Posterior vena cava (tissue), 2 donors: ENCODE measurements at regions not wholly inside any gene's neighbourhood (a gene's known extent, or its start where the extent isn't known, plus 50 kb on each side); places are given as distances from the start of the nearest gene placed in this dataset.

Source experiments
- DNase-seq: peaks from one replicate; pipeline ENCODE4 v3.0.0-alpha.2; 2020; ENCODE audit warnings: low spot score
- intact Hi-C, 2 donors: fragments of 100-400 bp; cut with DNase I; formaldehyde crosslinking; loops; one replicate each; pipeline versions ENCODE4 v1.14.1 to v1.14.2; 2022 to 2023
- donor health status: DM: yes; HTN: yes; CAD: no.
- donor health status: DM: yes; HTN: yes; CAD: no.

- no peak for DNase-seq
- intact Hi-C loops: no loop called here
Measured at GRCh38 chr10:6912021-6912420, 331.9 kb upstream of the PRKCQ start.

GRCh38 chr10:6909905-6910560, 330.0 kb upstream of the PRKCQ start:
- no peak for DNase-seq

GRCh38 chr10:6907877-6908530, 327.9 kb upstream of the PRKCQ start:
- intact Hi-C loops: no loop called here
- no peak for DNase-seq

More at GRCh38 chr10:6909905-6910560, 330.0 kb upstream of the PRKCQ start:
- intact Hi-C loops: no loop called here

GRCh38 chr10:6894405-6894804, 314.3 kb upstream of the PRKCQ start:
- intact Hi-C loops: no loop called here
- no peak for DNase-seq

- DNase-seq: no peak
- intact Hi-C loops: no loop called here
Measured at GRCh38 chr10:6892864-6893263, 312.8 kb upstream of the PRKCQ start.

GRCh38 chr10:6891924-6892323, 311.8 kb upstream of the PRKCQ start:
- DNase-seq: no peak

GRCh38 chr10:6889718-6890117, 309.6 kb upstream of the PRKCQ start:
- intact Hi-C loops: no loop called here
- no peak for DNase-seq

More at GRCh38 chr10:6891924-6892323, 311.8 kb upstream of the PRKCQ start:
- intact Hi-C loops: no loop called here

- intact Hi-C loops: no loop called here
- no peak for DNase-seq
Measured at GRCh38 chr10:6888434-6888833, 308.4 kb upstream of the PRKCQ start.

- DNase-seq: no peak
- intact Hi-C loops: no loop called here
Measured at GRCh38 chr10:6885284-6885683, 305.2 kb upstream of the PRKCQ start.

GRCh38 chr10:6881987-6882386, 301.9 kb upstream of the PRKCQ start:
- no peak for DNase-seq
- intact Hi-C loops: no loop called here

- intact Hi-C loops: no loop called here
- DNase-seq: no peak
Measured at GRCh38 chr10:6877722-6878392, 297.8 kb upstream of the PRKCQ start.

- no peak for DNase-seq
- intact Hi-C loops: no loop called here
Measured at GRCh38 chr10:6877336-6877721, 297.3 kb upstream of the PRKCQ start.

GRCh38 chr10:6875269-6875865, 295.3 kb upstream of the PRKCQ start:
- DNase-seq: no peak
- intact Hi-C loops: no loop called here

GRCh38 chr10:6871128-6871527, 291.1 kb upstream of the PRKCQ start:
- intact Hi-C loops: no loop called here
- no peak for DNase-seq

GRCh38 chr10:6868036-6868725, 288.1 kb upstream of the PRKCQ start:
- no peak for DNase-seq
- intact Hi-C loops: no loop called here

- intact Hi-C loops: no loop called here
- no peak for DNase-seq
Measured at GRCh38 chr10:6866757-6867156, 286.7 kb upstream of the PRKCQ start.

- intact Hi-C loops: no loop called here
- DNase-seq: no peak
Measured at GRCh38 chr10:6864142-6864541, 284.1 kb upstream of the PRKCQ start.

GRCh38 chr10:6863381-6863780, 283.3 kb upstream of the PRKCQ start:
- intact Hi-C loops: no loop called here
- no peak for DNase-seq

GRCh38 chr10:6850452-6850851, 270.4 kb upstream of the PRKCQ start:
- no peak for DNase-seq
- intact Hi-C loops: no loop called here

- DNase-seq: no peak
- intact Hi-C loops: no loop called here
Measured at GRCh38 chr10:6847561-6847960, 267.5 kb upstream of the PRKCQ start.
